ENCODE measurements at regions not wholly inside any gene's neighbourhood (a gene's known extent, or its start where the extent isn't known, plus 50 kb on each side); places are given as distances from the start of the nearest gene placed in this dataset.
"Not testable (repeated sequence)": the region's sequence is repeated elsewhere in the genome, so short reads cannot be mapped to it uniquely, and the experiment has no call there.

- Histone ChIP-seq H3K4me3 (ENCODE audit: low read depth, low read length, poor library complexity, severe bottlenecking) (no peak overlapping the region), H3K4me1 (ENCODE audit: insufficient read depth, low read length, poor library complexity, severe bottlenecking) (no peaks in the 10 kb centered on the region), H3K36me3 (ENCODE audit: insufficient read depth, low read length, poor library complexity, severe bottlenecking) (no peaks in the 10 kb centered on the region), H3K27me3 (replicated peaks; ENCODE audit: insufficient read depth, low read depth, low read length, poor library complexity) (no peaks in the 10 kb centered on the region), H3K9me3 (ENCODE audit: low read depth, low read length, poor library complexity, severe bottlenecking) (no peaks in the 10 kb centered on the region), H3K27ac (ENCODE audit: low read depth, low read length, poor library complexity, severe bottlenecking) (no peak overlapping the region)
- POLR2A ChIA-PET (ENCODE audit: low non-redundant PET) = no interaction called here
- CTCF ChIA-PET = no interaction called here
- DNase-seq (ENCODE audit: low spot score) = no peak
- TF ChIP-seq EZH2 (IDR thresholded peaks at IDR 0.05; ENCODE audit: borderline replicate concordance, low read depth, low read length, poor library complexity, severe bottlenecking) (no peak), CTCF (conservative IDR thresholded peaks at IDR 0.05; ENCODE audit: low read depth, low read length) (no peak)
- BruUV-seq (replicated peaks) = no TSS peak
- intact Hi-C loops (cut with micrococcal nuclease; ENCODE audit: unreplicated experiment) = no loop called here
These were observed 165.0 kb downstream of the SPIN4 start for GRCh38 chrX:63186137-63186536.

- POLR2A ChIA-PET (ENCODE audit: low non-redundant PET); H3K4me1 ChIP-seq (ENCODE audit: insufficient read depth, low read length, poor library complexity, severe bottlenecking); intact Hi-C loops (cut with micrococcal nuclease; ENCODE audit: unreplicated experiment); DNase-seq (ENCODE audit: low spot score); H3K36me3 ChIP-seq (ENCODE audit: insufficient read depth, low read length, poor library complexity, severe bottlenecking); H3K27me3 ChIP-seq (replicated peaks; ENCODE audit: insufficient read depth, low read depth, low read length, poor library complexity); H3K4me3 ChIP-seq (ENCODE audit: low read depth, low read length, poor library complexity, severe bottlenecking); CTCF ChIA-PET; BruUV-seq (replicated peaks); H3K27ac ChIP-seq (ENCODE audit: low read depth, low read length, poor library complexity, severe bottlenecking); H3K9me3 ChIP-seq (ENCODE audit: low read depth, low read length, poor library complexity, severe bottlenecking): not testable (repeated sequence)
These were observed 171.3 kb downstream of the SPIN4 start for GRCh38 chrX:63179852-63180251.

GRCh38 chrX:63176578-63176977, 174.6 kb downstream of the SPIN4 start:
- CTCF ChIA-PET; H3K4me3 ChIP-seq (ENCODE audit: low read depth, low read length, poor library complexity, severe bottlenecking); DNase-seq (ENCODE audit: low spot score); intact Hi-C loops (cut with micrococcal nuclease; ENCODE audit: unreplicated experiment); H3K27ac ChIP-seq (ENCODE audit: low read depth, low read length, poor library complexity, severe bottlenecking); H3K9me3 ChIP-seq (ENCODE audit: low read depth, low read length, poor library complexity, severe bottlenecking); BruUV-seq (replicated peaks); H3K36me3 ChIP-seq (ENCODE audit: insufficient read depth, low read length, poor library complexity, severe bottlenecking); H3K27me3 ChIP-seq (replicated peaks; ENCODE audit: insufficient read depth, low read depth, low read length, poor library complexity); H3K4me1 ChIP-seq (ENCODE audit: insufficient read depth, low read length, poor library complexity, severe bottlenecking); POLR2A ChIA-PET (ENCODE audit: low non-redundant PET): not testable (repeated sequence)

GRCh38 chrX:63173841-63174718, 177.1 kb downstream of the SPIN4 start:
- intact Hi-C loops (cut with micrococcal nuclease; ENCODE audit: unreplicated experiment); CTCF ChIA-PET; H3K27me3 ChIP-seq (replicated peaks; ENCODE audit: insufficient read depth, low read depth, low read length, poor library complexity); DNase-seq (ENCODE audit: low spot score); POLR2A ChIA-PET (ENCODE audit: low non-redundant PET); H3K4me1 ChIP-seq (ENCODE audit: insufficient read depth, low read length, poor library complexity, severe bottlenecking); H3K9me3 ChIP-seq (ENCODE audit: low read depth, low read length, poor library complexity, severe bottlenecking); H3K27ac ChIP-seq (ENCODE audit: low read depth, low read length, poor library complexity, severe bottlenecking); BruUV-seq (replicated peaks); H3K36me3 ChIP-seq (ENCODE audit: insufficient read depth, low read length, poor library complexity, severe bottlenecking); H3K4me3 ChIP-seq (ENCODE audit: low read depth, low read length, poor library complexity, severe bottlenecking): not testable (repeated sequence)

- POLR2A ChIA-PET (ENCODE audit: low non-redundant PET); H3K4me1 ChIP-seq (ENCODE audit: insufficient read depth, low read length, poor library complexity, severe bottlenecking); H3K27me3 ChIP-seq (replicated peaks; ENCODE audit: insufficient read depth, low read depth, low read length, poor library complexity); H3K36me3 ChIP-seq (ENCODE audit: insufficient read depth, low read length, poor library complexity, severe bottlenecking); intact Hi-C loops (cut with micrococcal nuclease; ENCODE audit: unreplicated experiment); DNase-seq (ENCODE audit: low spot score); H3K9me3 ChIP-seq (ENCODE audit: low read depth, low read length, poor library complexity, severe bottlenecking); H3K27ac ChIP-seq (ENCODE audit: low read depth, low read length, poor library complexity, severe bottlenecking); BruUV-seq (replicated peaks); H3K4me3 ChIP-seq (ENCODE audit: low read depth, low read length, poor library complexity, severe bottlenecking); CTCF ChIA-PET: not testable (repeated sequence)
These were observed 181.7 kb downstream of the SPIN4 start for GRCh38 chrX:63169416-63169815.

- H3K4me3 ChIP-seq (ENCODE audit: low read depth, low read length, poor library complexity, severe bottlenecking); BruUV-seq (replicated peaks); H3K4me1 ChIP-seq (ENCODE audit: insufficient read depth, low read length, poor library complexity, severe bottlenecking); H3K27ac ChIP-seq (ENCODE audit: low read depth, low read length, poor library complexity, severe bottlenecking); H3K9me3 ChIP-seq (ENCODE audit: low read depth, low read length, poor library complexity, severe bottlenecking); CTCF ChIA-PET; DNase-seq (ENCODE audit: low spot score); H3K27me3 ChIP-seq (replicated peaks; ENCODE audit: insufficient read depth, low read depth, low read length, poor library complexity); POLR2A ChIA-PET (ENCODE audit: low non-redundant PET); H3K36me3 ChIP-seq (ENCODE audit: insufficient read depth, low read length, poor library complexity, severe bottlenecking); intact Hi-C loops (cut with micrococcal nuclease; ENCODE audit: unreplicated experiment): not testable (repeated sequence)
These were observed 182.2 kb downstream of the SPIN4 start for GRCh38 chrX:63168949-63169348.

- H3K36me3 ChIP-seq (ENCODE audit: insufficient read depth, low read length, poor library complexity, severe bottlenecking); H3K27me3 ChIP-seq (replicated peaks; ENCODE audit: insufficient read depth, low read depth, low read length, poor library complexity); BruUV-seq (replicated peaks); DNase-seq (ENCODE audit: low spot score); CTCF ChIA-PET; H3K9me3 ChIP-seq (ENCODE audit: low read depth, low read length, poor library complexity, severe bottlenecking); POLR2A ChIA-PET (ENCODE audit: low non-redundant PET); H3K4me1 ChIP-seq (ENCODE audit: insufficient read depth, low read length, poor library complexity, severe bottlenecking); H3K4me3 ChIP-seq (ENCODE audit: low read depth, low read length, poor library complexity, severe bottlenecking); intact Hi-C loops (cut with micrococcal nuclease; ENCODE audit: unreplicated experiment); H3K27ac ChIP-seq (ENCODE audit: low read depth, low read length, poor library complexity, severe bottlenecking): not testable (repeated sequence)
These were observed 184.1 kb downstream of the SPIN4 start for GRCh38 chrX:63167002-63167401.
